DMS114 treated with DMSO at 0.1 percent for 48 hours (cell line): ENCODE measurements at regions not wholly inside any gene's neighbourhood (a gene's known extent, or its start where the extent isn't known, plus 50 kb on each side); places are given as distances from the start of the nearest gene placed in this dataset.
A peak's percentile ranks its signal among the peaks of the same experiment; 100 is the strongest.

Experiments used
- DNase-seq: peaks from one replicate; lab custom pipeline; 2025; ENCODE audit not compliant: unreplicated experiment; lab: John Stamatoyannopoulos, UW

- DNase-seq = no peak
Measured at GRCh38 chr10:31614611-31615010, 295.6 kb downstream of the ZEB1 start.

- no peak for DNase-seq
Measured at GRCh38 chr10:31612082-31612481, 293.1 kb downstream of the ZEB1 start.

DNA sequence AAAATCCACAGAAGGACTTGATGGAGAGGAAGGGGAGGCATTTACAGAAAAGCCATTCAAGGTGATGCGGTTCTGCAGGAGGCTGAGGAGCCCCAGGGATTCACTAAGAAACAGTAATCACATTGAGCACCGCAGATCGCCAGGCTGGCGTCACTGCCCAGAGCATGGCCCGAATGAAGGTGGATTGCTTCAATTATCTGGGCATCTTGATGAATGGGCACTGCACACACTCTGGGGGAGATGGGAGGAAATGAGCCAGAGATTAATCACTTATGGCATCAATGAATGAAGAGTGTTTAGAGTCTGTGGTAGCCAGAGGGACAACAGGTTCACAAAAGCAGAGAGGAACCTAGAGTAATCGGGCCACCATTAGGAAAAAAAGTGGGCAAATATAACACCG lies 292.1 kb downstream of the ZEB1 start:
- no peak for DNase-seq

DNA sequence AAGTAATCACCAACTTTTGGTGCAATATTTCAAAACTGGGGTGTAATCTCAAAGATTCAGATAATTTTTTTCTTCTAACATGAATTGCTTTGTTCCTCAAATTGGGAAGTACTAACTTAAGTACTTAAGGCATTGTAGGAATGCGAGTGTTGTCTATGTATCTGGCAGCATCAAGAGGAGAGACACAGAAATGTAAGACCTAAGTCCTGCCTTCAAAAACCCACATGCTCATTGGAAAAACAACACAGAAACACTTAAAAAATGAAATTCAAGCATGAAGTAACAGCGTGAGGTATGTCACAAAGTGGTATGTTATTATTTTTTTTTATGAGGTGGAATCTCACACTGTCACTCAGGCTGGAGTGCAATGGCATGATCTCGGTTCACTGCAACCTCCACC lies 288.5 kb downstream of the ZEB1 start:
- DNase-seq = no peak

DNA sequence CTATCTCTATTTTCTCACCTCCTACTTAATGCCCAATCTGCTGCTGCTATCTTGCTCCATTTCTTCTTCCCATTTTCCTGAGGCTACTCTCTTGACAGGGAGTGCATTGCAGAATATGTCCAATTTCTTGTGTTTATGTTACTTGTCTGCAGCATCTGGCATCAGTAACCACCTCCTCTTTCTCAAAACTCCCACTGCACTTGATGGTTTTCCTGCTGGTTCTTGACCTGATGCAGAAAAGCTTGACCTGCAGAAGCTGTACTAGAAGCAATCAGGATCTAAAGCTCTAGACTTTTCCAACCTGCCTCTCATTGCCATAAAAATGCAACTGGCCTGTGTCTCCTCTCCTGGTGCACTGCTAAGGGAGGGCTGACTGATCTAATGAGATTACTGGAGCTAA lies 287.8 kb downstream of the ZEB1 start:
- DNase-seq = no peak

- no peak for DNase-seq
Measured at GRCh38 chr10:31605861-31606525, 287.0 kb downstream of the ZEB1 start.

- DNase-seq = no peak
Measured at GRCh38 chr10:31605426-31605825, 286.4 kb downstream of the ZEB1 start.

DNA sequence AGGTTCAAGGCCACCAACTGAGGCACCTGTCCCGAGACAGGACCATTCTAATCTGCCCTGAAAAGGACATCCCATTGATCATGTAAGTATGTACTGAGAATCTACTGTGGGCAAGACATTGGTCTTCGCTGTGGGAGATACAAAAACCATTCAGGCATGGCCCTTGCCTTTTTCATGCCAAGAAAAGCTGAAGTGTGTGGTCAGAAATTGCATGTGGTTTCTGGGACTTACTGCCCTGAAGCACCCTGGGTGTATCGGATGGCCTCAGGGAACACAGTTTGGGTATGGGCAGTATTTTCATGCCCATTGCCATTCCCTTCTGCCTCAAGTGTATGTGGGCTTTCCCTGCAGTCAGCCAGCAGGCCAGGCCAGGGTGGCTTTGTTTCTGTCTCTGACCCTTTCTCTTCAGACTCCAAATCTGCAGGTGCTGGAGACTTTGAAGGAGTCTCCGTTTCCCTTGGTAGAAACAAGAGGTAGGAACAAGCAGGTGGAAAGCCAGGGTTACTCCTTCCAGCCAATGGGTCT lies 285.7 kb downstream of the ZEB1 start:
- no peak for DNase-seq

DNA sequence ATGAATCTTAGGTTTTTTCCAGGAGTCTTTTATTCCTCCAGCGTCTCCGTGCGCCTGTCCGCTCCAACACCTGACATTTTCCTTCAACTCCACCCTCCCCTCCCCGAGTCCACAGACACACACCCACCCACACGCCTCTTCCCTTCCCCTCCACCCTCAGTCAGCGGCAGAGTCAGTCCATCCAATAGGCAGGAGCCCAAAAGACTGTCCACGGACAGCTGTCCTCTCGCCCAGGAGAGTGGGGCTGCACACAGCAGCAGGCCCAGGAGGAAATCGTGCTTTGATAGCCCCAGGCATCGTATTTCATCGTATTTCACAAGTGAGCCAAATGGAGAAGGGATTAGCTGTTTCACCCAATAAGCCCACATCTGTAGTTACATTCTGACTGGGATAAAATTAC lies 285.1 kb downstream of the ZEB1 start:
- no peak for DNase-seq

- peak; percentile 93 for DNase-seq
Measured at GRCh38 chr10:31603235-31604087, 284.4 kb downstream of the ZEB1 start.

DNA sequence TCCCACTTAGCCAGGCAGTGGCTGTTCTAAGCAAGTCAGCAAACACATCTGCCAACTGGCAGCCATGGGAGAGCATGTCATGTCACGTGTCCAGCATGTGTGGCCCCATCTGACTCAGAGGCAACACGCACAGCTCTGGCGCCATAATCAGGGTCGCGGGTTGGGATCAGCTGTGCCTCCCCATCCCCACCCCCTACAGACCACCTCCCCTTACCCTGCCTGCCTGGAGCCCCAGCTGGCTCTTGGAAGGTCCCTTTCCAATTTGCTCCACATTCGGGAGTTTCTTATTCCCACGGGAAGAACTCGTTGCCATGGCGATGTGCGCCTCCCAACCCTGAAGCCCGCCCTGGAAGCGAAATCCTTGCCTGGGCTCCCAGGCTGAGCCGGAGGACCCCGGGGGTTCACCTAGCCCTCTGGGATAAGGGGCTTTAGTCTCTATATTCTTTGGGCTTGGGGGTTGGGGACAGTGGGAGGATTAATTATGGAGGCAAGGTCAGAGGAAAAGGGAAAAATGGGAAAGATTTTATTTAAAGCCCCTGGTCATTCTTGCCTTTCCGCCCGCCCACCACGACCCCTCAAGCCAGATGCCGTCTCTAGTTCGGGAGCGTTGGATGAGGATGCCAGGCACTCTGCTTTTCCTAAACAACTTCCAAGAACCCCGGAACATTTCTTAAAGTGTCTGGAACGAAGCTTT lies 283.7 kb downstream of the ZEB1 start:
- peak; percentile 37 for DNase-seq

GRCh38 chr10:31601136-31601535 lies 282.1 kb downstream of the ZEB1 start:
- no peak for DNase-seq

DNA sequence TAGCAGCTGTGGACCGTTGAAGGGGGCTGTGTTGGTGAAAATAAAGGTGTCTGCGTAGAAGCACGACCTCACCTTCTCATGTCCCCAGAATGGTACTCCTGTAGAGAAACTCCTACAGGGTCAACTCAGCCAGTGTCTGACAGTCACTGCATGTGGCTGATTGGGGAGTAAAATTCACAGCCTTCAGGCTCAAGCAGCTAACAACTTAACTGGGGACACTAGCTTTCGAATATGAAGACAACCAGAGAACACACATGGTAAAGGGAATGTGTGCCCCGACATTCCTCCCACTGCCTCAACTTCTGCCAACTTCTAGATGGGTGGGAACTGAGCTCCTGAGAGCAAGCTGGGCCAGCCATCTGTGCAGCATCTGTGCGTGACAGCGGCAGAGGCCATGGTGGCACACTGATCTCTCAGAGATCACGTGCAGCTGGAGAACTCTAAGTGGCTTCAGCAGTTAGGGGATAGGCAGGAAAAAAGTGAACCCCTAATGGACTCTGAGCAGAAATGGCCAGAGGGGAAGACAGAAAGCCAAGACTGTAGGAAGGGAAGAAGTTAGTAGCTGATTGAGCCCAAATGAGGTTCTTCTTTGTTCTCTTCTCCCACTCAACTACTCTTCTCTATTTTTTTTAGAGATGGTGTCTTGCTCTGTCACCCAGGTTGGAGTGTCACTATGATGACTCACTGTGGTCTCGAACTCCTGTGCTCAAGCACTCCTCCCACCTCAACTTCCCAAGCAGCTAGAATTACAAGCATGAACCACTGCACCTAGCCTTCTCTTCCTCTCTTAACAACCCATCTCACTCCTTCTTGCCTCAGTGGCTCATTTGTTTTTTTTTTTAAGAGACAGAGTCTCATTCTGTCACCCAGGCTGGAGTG lies 280.8 kb downstream of the ZEB1 start:
- DNase-seq = no peak

- DNase-seq = no peak
Measured at GRCh38 chr10:31596765-31597164, 277.7 kb downstream of the ZEB1 start.

DNA sequence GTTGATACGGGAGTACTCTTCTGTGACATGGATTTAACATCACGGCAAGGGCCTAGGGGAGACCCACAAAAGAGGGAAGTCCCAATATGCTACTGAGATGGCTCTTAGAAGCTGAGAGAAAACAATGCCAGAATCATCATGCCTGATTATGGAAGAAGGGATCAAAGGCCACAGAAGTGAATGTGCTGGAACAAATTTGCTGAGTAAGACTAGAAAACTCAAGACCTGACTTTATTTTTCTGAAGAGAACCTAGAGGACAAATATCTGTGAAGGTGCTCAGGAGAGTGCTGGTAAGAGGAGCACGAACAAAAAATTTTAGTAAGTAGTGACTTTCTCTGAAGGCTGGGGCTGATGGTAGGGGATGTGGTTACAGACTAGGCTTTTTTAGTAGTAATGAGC lies 277.0 kb downstream of the ZEB1 start:
- no peak for DNase-seq

DNA sequence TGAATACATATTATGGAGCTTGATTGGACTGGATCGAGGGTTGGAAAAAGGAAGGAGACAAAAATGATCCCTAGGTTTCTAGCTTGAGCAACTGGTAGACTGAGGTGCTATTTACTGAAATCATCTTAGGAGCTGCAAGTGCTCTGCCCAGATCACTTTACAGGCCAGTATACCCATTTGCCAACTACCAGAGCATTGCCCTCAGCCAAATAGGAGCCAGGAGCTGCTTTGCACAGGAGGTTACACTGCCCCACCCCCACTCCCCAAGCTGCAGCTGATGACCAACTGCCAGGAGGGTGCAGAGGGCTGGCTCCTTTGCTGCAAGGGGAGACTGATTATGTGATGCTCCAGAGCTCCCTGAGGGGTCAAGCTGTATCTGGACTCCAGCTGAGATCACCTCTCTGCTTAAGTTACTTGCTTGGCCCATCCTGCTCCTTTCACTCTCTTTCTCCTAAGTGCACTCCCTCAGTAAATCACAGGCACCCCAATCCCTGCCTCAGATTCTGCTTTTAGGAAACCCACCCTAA lies 275.4 kb downstream of the ZEB1 start:
- no peak for DNase-seq

- no peak for DNase-seq
Measured at GRCh38 chr10:31593124-31593523, 274.1 kb downstream of the ZEB1 start.

- DNase-seq = no peak
Measured at GRCh38 chr10:31591569-31591968, 272.6 kb downstream of the ZEB1 start.

GRCh38 chr10:31590023-31590800 lies 271.2 kb downstream of the ZEB1 start:
- DNase-seq = no peak

DNA sequence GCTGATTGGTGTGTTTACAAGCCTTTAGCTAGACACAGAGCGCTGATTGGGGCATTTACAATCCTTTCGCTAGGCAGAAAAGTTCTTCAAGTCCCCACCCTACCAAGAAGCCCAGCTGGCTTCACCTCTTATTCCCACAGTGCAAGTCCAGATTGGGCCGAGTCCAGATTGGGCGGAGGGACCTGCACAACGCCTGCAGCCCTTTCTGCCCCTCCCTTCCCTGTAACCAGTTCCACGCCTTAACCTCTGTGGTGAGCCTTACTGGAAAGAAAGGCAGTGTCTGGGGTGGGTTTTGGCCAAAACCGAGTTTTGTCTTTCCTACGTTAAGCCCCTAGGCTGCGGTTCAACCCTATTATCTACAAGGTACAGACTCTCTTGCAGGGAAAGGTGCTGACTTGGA lies 268.7 kb downstream of the ZEB1 start:
- no peak for DNase-seq
